IMR-90 (cell line): ENCODE measurements at regions not wholly inside any gene's neighbourhood (a gene's known extent, or its start where the extent isn't known, plus 50 kb on each side); places are given as distances from the start of the nearest gene placed in this dataset.

Experiments
- CTCF ChIP-seq: conservative IDR thresholded peaks from 2 replicates; pipeline ENCODE4 v1.5.1; 2012; ENCODE audit warnings: mild to moderate bottlenecking, low read depth, low read length, improper control_type of control experiment
- ELK1 ChIP-seq: fragments of 150-350 bp; IDR thresholded peaks from 2 replicates; pipeline ENCODE4 v1.6.1; 2016; ENCODE audit warnings: low read depth, mild to moderate bottlenecking, low read length, moderate library complexity, borderline replicate concordance
- MAFK ChIP-seq: IDR thresholded peaks from 2 replicates; pipeline ENCODE4 v1.6.1; 2012; ENCODE audit warnings: low read depth, low read length, improper control_type of control experiment
- RCOR1 ChIP-seq: IDR thresholded peaks from 2 replicates; pipeline ENCODE4 v1.6.1; 2012; ENCODE audit warnings: mild to moderate bottlenecking, low read length, improper control_type of control experiment; ENCODE audit not compliant: insufficient replicate concordance

DNA sequence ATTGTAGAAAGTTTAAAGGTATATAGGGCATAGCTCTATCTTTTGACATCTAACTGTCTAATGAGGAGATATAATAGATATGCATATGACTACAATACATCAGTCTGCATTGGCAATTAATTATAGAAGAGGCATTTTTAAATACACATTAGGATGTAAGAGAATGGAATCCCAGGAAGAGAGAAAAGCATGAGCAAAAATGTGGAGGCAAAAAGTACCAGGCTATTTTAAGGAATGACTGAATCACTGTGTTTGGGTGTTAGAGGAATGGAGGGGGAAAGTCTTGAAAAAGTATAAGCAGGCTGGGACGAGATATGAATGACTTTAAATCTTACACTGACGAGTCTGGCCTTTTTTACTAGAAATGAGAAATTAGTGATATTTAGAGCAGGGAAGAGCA is 138.4 kb upstream of the ZNF462 start:
- TF ChIP-seq MAFK, result no peak
- no peak for TF ChIP-seq CTCF
- TF ChIP-seq RCOR1, result no peak
- no peak for TF ChIP-seq ELK1
